Activated T-cell treated with anti-CD3 and anti-CD28 coated beads, Interleukin-2, amount 50 U/mL, for 24 hours (primary cell): ENCODE measurements at regions not wholly inside any gene's neighbourhood (a gene's known extent, or its start where the extent isn't known, plus 50 kb on each side); places are given as distances from the start of the nearest gene placed in this dataset.

Experiments
- DNase-seq: peaks from one replicate; pipeline ENCODE4 v3.0.0-alpha.2; 2020
- H3K27ac Mint-ChIP-seq: 2 replicates; pipeline ENCODE4 v1.8.0; 2020; ENCODE audit warnings: mild to moderate bottlenecking, mixed read lengths
- H3K27me3 Mint-ChIP-seq: 2 replicates; pipeline ENCODE4 v1.8.0; 2020; ENCODE audit warnings: mixed read lengths
- H3K36me3 Mint-ChIP-seq: 2 replicates; pipeline ENCODE4 v1.8.0; 2020; ENCODE audit warnings: low read depth, mixed read lengths
- H3K4me1 Mint-ChIP-seq: 2 replicates; pipeline ENCODE4 v1.8.0; 2020; ENCODE audit warnings: low read depth, mixed read lengths
- H3K4me3 Mint-ChIP-seq: 2 replicates; pipeline ENCODE4 v1.8.0; 2020; ENCODE audit warnings: mild to moderate bottlenecking, moderate library complexity, mixed read lengths
- H3K9me3 Mint-ChIP-seq: 2 replicates; pipeline ENCODE4 v1.8.0; 2020; ENCODE audit warnings: mixed read lengths

DNA sequence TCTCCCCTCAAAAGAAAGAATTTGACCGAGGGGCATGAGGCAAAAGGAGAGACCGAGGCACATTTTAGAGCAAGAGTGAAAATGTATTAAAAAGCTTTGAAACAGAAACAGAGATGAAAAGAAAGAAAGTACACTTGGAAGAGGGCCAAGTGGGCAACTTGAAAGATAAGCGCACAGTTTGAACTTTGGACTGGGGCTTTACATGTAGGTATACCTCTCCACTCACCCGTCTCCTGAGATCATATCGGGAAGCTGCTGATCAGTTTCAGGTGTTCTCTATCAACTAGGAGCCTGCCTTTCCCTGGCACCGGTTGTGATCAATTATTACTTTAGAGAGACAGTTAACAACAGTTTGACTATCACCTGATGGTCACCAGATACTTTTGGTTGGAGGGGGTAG is 2666.5 kb downstream of the ARAP2 start:
- no peaks in the 10 kb centered on the region for H3K27me3 Mint-ChIP-seq
- no peaks in the 10 kb centered on the region for H3K4me1 Mint-ChIP-seq
- H3K4me3 Mint-ChIP-seq = no peak overlapping the region
- H3K27ac Mint-ChIP-seq = no peak overlapping the region
- H3K9me3 Mint-ChIP-seq = peaks cover 17% of the 10 kb centered on the region
- no peak for DNase-seq
- no peaks in the 10 kb centered on the region for H3K36me3 Mint-ChIP-seq

DNA sequence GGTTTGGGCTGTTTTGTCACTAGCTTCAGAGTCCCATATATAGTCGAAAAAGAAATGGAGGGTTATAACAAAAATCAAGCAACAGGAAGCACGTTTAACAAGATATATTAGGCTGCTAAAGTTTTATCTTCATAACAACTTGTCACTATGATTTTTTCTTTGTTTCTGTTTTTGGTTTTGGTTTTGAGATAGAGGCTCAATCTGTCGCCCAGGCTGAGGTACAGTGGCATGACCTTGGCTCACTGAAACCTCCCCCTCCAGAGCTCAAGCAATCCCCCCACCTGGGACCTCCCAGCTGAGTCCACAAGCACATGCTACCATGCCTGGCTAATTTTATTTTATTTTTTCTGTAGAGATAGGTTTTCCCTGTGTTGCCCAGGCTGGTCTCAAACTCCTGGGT is 2664.4 kb downstream of the ARAP2 start:
- Mint-ChIP-seq H3K9me3 (peaks cover 17% of the 10 kb centered on the region), H3K4me3 (no peak overlapping the region), H3K27me3 (no peaks in the 10 kb centered on the region), H3K4me1 (no peaks in the 10 kb centered on the region), H3K36me3 (no peaks in the 10 kb centered on the region), H3K27ac (no peak overlapping the region)
- no peak for DNase-seq

DNA sequence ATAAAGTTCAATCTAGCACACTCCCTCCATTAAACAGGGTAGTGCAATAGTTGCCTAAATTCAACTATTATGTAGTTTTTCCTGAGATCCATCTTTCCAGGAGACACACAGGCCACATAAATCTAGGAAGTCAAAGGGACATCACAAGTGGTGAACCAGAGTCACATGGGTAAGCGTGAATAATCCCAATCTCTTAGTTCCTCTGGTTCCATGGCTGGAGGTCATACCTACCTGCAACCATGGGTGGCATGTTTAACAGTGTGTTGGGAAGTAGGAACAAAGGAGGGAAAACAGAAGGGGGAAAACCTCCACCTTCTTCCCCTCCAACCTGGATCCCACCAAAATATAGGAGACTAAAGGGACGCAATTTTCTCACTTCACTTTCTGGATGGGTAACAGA is 2651.6 kb downstream of the ARAP2 start:
- Mint-ChIP-seq H3K4me1 (no peaks in the 10 kb centered on the region), H3K4me3 (no peak overlapping the region), H3K9me3 (peaks cover 35% of the 10 kb centered on the region), H3K27me3 (no peaks in the 10 kb centered on the region), H3K27ac (no peak overlapping the region), H3K36me3 (no peaks in the 10 kb centered on the region)
- DNase-seq = no peak

DNA sequence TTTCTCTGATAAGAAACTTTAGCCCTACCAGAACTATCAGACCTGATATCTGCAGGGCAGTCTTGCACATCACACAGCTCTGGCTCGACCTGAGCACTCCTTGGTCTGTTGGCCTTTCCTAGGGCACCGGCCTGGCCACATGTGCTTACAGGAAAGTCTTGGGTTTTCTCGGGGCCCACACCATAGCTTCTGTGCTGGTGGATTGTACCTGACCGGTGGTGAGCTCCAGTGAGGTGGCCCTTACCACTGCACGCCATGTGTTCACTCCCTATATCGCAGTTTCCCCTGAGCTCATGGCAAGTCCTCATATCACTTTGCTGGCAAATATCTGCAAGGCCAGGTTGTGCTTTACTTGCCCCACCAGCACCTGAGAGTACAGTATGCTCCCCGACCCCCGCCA is 2637.4 kb downstream of the ARAP2 start:
- Mint-ChIP-seq H3K9me3 (peaks cover 33% of the 10 kb centered on the region), H3K4me3 (no peak overlapping the region), H3K36me3 (no peaks in the 10 kb centered on the region), H3K27me3 (no peaks in the 10 kb centered on the region), H3K4me1 (no peaks in the 10 kb centered on the region), H3K27ac (no peak overlapping the region)
- no peak for DNase-seq

DNA sequence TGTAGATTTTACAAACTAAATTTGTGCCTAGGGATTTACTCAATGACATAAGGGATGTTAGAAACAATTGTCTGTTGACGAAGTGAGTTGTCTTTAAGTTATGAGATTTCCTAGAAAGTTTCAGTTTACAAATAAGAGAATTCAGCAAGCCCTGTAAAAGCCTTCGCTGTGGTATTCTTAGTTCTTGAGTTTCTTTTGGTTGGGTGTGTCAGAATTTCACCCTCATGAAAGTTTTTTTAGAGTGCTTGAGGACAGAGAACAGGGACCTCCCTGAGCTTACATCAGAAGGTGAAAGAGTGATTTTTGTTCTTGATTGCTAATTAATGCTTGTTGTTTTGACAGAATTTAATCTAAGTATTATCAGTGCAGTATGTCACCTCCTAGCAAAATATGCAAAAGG is 2628.2 kb downstream of the ARAP2 start:
- Mint-ChIP-seq H3K27me3 (no peaks in the 10 kb centered on the region), H3K27ac (no peak overlapping the region), H3K36me3 (no peaks in the 10 kb centered on the region), H3K4me3 (no peak overlapping the region), H3K9me3 (peaks cover 12% of the 10 kb centered on the region), H3K4me1 (no peaks in the 10 kb centered on the region)
- no peak for DNase-seq

DNA sequence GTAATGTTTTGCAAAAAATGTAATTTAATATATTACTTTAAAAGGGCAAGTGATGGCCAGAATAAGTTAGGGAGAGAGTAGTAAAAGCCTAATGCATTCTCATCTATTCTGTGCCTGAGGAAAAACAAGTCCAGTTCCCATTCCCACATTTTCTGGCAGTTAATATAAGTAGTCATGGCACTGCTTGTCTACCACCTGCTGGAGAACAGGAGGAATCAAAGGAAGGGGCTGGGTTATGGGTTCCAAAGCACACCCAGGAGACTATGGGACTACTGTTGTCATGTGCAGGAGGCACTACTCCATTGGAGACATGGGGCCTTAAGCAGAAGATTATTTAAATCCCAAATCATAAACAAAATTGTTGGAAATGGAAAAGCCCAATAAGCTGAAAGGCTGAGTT is 2618.6 kb downstream of the ARAP2 start:
- DNase-seq = no peak
- peaks cover 22% of the 10 kb centered on the region for H3K9me3 Mint-ChIP-seq
- H3K4me1 Mint-ChIP-seq = no peaks in the 10 kb centered on the region
- no peak overlapping the region for H3K27ac Mint-ChIP-seq
- H3K4me3 Mint-ChIP-seq = no peak overlapping the region
- no peaks in the 10 kb centered on the region for H3K27me3 Mint-ChIP-seq
- H3K36me3 Mint-ChIP-seq = no peaks in the 10 kb centered on the region

DNA sequence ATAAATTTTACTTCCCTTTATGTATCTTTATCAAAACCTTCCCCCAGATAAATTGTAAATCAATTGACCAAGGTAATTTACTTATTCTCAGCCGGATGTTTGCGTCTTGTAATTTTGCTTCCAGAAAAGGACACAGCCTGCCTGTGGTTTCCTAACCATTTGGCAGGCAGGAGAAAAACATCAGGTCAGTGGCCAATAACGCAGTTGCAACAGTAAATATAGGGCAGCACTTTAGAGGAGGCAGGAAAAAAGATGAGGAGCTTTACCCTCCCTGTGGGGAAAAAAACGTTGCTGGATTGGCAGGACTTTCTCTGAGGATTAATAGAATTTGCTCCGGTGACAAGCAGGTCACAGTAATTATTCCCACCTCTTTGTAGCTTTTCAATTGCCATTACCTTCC is 2618.1 kb downstream of the ARAP2 start:
- peaks cover 22% of the 10 kb centered on the region for H3K9me3 Mint-ChIP-seq
- H3K4me3 Mint-ChIP-seq = no peak overlapping the region
- H3K27me3 Mint-ChIP-seq = no peaks in the 10 kb centered on the region
- no peaks in the 10 kb centered on the region for H3K4me1 Mint-ChIP-seq
- H3K36me3 Mint-ChIP-seq = no peaks in the 10 kb centered on the region
- no peak overlapping the region for H3K27ac Mint-ChIP-seq
- no peak for DNase-seq

DNA sequence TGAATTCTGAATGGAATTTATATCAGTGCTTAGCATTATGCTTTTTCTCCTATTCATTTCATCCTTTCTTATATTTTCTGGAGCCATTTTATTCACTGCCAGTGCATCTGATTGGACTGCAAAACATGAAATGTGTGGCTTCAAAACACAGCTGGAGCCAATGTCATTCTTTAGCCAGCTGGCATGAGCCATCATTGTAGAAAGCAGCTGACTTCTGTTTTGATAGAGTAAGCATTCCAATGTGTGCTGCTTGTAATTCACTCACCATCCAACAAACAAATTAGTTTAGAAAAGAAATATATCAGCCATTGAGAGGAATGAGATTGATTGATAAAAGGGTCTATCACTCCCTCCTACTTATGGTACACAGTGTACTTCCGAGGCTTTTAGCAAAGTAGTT is 2616.0 kb downstream of the ARAP2 start:
- Mint-ChIP-seq H3K36me3 (no peaks in the 10 kb centered on the region), H3K4me1 (no peaks in the 10 kb centered on the region), H3K27me3 (no peaks in the 10 kb centered on the region), H3K27ac (no peak overlapping the region), H3K4me3 (no peak overlapping the region), H3K9me3 (peaks cover 17% of the 10 kb centered on the region)
- DNase-seq = no peak

DNA sequence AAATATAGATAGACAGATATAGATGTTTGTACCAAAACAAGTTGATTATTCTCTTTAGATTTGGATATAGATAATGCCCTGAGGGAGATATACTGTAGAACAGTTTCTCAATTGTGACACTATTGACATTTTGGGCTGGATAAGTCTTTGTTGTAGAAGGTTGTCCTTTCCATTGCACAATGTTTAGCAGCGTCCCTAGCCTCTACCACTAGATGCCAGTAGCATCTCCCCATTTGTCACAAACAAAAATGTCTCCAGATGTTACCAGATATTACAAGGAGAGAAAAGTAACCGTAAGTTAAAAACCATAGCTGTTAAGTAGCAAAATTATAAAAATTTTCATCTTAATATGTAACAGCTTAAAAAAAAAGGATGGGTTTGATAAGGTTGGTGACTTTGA is 2595.3 kb downstream of the ARAP2 start:
- peaks cover 25% of the 10 kb centered on the region for H3K9me3 Mint-ChIP-seq
- no peaks in the 10 kb centered on the region for H3K36me3 Mint-ChIP-seq
- H3K27me3 Mint-ChIP-seq = no peaks in the 10 kb centered on the region
- no peak overlapping the region for H3K4me3 Mint-ChIP-seq
- no peak for DNase-seq
- H3K4me1 Mint-ChIP-seq = no peaks in the 10 kb centered on the region
- no peak overlapping the region for H3K27ac Mint-ChIP-seq

DNA sequence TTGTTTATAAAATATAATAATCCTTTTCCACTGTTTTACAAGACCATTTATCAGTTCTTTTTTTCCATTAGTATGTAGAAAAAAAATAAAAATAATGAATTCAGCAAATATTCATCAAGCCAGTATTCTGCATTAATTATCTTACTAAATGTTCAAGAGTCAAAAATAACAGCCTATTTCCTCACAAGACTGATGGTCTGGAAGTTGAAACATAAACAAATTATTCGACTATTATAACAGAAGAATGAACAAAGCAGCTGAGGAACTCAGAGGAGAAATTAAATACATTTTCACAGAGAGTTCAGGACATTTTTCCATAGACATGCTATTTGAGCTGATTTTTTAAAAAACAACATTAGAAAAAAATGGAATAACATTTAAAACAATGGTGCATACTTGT is 2594.8 kb downstream of the ARAP2 start:
- no peak for DNase-seq
- H3K27me3 Mint-ChIP-seq = no peaks in the 10 kb centered on the region
- H3K27ac Mint-ChIP-seq = no peak overlapping the region
- no peaks in the 10 kb centered on the region for H3K36me3 Mint-ChIP-seq
- H3K4me1 Mint-ChIP-seq = no peaks in the 10 kb centered on the region
- H3K9me3 Mint-ChIP-seq = peaks cover 25% of the 10 kb centered on the region
- no peak overlapping the region for H3K4me3 Mint-ChIP-seq

DNA sequence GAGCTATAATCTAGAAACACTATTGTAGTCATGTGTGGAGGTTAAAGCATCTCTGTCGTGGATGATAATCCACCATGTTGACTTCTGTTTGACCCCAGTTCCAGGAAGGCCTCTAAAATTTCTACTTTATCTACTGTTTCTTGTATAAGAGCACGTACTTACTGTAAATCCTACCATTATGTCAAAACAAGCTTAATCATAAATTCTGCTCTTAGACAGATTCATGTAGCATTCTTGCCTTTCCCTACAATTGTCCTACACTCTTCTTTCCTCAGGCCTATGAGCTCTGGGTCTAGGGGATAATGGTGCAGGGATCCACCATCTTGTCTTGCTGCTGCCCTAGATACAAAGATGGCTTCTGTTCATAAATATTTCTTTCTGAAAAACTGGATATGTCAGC is 2594.3 kb downstream of the ARAP2 start:
- no peak for DNase-seq
- Mint-ChIP-seq H3K36me3 (no peaks in the 10 kb centered on the region), H3K4me1 (no peaks in the 10 kb centered on the region), H3K27me3 (no peaks in the 10 kb centered on the region), H3K9me3 (peaks cover 23% of the 10 kb centered on the region), H3K4me3 (no peak overlapping the region), H3K27ac (no peak overlapping the region)

DNA sequence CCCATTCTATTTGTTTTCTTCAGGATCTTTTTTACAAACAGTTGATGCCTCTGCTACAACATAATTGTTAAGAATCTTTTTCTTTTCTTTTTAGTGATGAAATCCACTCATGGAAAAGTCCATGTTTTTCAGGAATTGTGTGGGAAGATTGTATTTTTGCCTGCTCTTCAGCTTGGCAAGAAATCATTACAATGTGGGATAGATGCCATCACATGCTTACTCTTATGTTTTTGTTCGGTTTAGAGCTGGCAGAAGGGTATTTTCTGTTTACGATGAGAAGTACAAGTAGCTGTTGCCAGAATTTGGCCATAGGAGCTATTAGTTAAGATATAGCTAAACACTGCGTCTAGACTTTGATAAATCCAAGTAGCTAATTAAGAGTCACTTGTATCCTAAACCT is 2585.3 kb downstream of the ARAP2 start:
- H3K9me3 Mint-ChIP-seq = peaks cover 25% of the 10 kb centered on the region
- no peak overlapping the region for H3K27ac Mint-ChIP-seq
- no peaks in the 10 kb centered on the region for H3K4me1 Mint-ChIP-seq
- H3K27me3 Mint-ChIP-seq = no peaks in the 10 kb centered on the region
- no peak overlapping the region for H3K4me3 Mint-ChIP-seq
- H3K36me3 Mint-ChIP-seq = no peaks in the 10 kb centered on the region
- DNase-seq = no peak

DNA sequence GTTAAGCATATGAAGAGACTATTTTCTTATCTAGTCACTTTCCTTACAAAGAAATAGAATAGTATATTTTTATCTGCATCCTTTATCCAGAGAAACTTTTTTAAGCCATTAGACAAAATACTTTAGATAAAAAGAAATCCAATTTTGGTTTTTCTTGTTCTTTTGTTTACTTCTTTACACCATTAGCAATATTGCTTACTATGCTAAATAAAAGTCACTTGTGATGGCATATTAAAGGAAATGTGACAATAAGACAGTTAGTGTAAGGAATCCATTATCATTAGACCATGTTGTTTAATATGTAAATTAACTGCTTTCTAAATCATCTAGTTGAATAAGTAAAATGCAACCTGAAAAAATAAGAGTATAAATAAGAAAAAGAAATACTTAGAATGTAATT is 2582.7 kb downstream of the ARAP2 start:
- no peak overlapping the region for H3K4me3 Mint-ChIP-seq
- no peaks in the 10 kb centered on the region for H3K4me1 Mint-ChIP-seq
- peaks cover 32% of the 10 kb centered on the region for H3K9me3 Mint-ChIP-seq
- H3K27ac Mint-ChIP-seq = no peak overlapping the region
- H3K36me3 Mint-ChIP-seq = no peaks in the 10 kb centered on the region
- H3K27me3 Mint-ChIP-seq = no peaks in the 10 kb centered on the region
- no peak for DNase-seq

DNA sequence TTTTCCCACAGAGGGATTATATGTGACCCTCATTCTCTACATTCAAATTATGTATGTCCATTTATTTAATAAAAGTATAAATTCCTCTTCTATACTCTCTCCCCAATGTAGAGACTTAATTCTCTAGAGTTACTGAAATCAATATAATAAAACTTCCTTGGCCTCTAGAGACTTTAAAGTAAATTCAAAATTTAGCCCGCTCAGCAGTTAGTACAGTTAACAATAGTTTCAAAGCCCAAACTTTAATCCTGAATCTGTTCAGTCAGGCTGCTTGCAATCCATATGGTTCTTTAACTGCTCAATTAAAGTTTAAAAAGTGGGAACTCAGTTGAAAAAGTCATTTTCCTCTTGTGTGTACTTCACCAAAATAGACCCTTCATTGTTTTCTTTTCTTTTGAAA is 2558.4 kb downstream of the ARAP2 start:
- H3K9me3 Mint-ChIP-seq = peaks cover 6% of the 10 kb centered on the region
- no peak for DNase-seq
- no peaks in the 10 kb centered on the region for H3K36me3 Mint-ChIP-seq
- no peaks in the 10 kb centered on the region for H3K4me1 Mint-ChIP-seq
- H3K27me3 Mint-ChIP-seq = no peaks in the 10 kb centered on the region
- H3K4me3 Mint-ChIP-seq = no peak overlapping the region
- no peak overlapping the region for H3K27ac Mint-ChIP-seq

DNA sequence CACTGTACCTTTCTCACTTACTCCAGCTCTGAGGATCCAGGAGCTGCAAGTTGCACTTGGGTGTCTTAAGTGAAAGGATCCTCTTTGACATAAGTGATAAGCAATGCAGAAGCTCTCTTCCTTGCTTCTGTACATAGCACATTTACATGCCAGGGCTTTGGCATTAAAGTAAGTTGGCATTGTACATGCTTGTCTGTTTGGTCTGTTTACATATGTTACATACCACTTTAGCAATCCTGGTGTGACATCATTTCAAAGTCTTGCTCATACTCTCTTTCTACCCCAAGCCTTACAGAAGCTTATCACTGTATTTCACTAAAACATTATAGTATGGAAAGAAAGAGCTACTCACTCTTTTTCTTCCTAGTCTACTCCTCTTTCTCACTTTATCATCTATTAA is 2548.3 kb downstream of the ARAP2 start:
- H3K27me3 Mint-ChIP-seq = no peaks in the 10 kb centered on the region
- peaks cover 27% of the 10 kb centered on the region for H3K9me3 Mint-ChIP-seq
- no peak overlapping the region for H3K4me3 Mint-ChIP-seq
- H3K36me3 Mint-ChIP-seq = no peaks in the 10 kb centered on the region
- H3K27ac Mint-ChIP-seq = no peak overlapping the region
- DNase-seq = no peak
- no peaks in the 10 kb centered on the region for H3K4me1 Mint-ChIP-seq

DNA sequence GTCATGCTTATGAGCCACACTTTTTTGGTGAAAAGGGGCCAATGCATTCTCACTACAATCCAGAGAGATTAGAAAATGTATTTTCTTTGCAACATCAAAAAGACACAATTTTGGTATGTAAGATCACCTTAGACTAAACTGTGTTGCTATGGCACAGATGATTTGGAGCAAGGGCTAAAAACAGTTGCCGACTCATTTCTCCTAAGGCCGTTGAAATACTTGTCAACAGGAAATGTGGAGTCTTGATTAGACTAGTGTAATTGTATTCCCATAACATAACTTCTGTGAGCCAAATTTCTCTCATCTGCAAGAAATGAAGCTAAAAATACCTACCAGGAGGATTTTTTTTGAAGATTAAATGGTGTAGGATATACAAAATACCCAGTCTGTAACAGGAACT is 2547.7 kb downstream of the ARAP2 start:
- no peak overlapping the region for H3K4me3 Mint-ChIP-seq
- peaks cover 29% of the 10 kb centered on the region for H3K9me3 Mint-ChIP-seq
- no peak for DNase-seq
- no peak overlapping the region for H3K27ac Mint-ChIP-seq
- H3K4me1 Mint-ChIP-seq = no peaks in the 10 kb centered on the region
- no peaks in the 10 kb centered on the region for H3K27me3 Mint-ChIP-seq
- H3K36me3 Mint-ChIP-seq = no peaks in the 10 kb centered on the region
